ENCODE measurements at regions not wholly inside any gene's neighbourhood (a gene's known extent, or its start where the extent isn't known, plus 50 kb on each side); places are given as distances from the start of the nearest gene placed in this dataset.

DNA sequence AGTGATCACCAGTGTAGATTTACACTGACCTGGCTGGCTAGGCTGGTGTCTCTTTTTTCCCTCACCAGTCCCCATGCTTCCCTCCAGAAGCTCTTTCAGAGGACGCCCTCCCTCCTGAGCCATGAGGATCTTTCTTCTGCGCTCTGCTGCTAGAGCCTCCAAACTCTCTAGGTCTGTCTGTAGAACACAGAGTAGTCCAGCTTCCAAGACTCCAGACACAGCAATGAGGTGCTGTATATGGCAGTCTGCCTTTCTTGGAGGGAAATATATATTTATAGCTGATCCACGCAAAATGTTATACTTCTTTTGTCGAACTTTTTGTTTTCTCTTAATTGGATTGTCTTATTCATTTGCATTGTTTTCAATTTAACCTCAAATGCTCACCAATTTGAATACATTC lies 1121.8 kb downstream of the ROBO2 start:
- no peak for DNase-seq

DNA sequence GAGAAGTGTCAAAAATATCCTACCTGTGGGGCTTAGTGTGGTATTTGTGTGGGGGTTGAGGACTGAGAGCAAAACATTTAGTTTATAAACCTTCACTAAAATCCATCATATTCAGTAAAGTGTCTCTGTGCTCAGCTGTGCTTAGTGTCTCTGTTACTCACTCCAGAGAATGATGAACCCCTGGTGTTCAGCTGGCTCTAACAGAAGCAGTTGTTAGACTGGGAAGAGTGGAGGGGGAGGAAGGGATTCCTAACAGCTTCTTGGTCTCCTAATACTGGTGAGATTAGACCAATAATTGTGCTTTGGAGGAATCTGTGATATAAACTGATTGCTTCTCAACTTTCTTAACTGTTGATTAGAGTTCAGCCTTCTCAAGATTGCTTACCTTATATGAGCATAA lies 1123.5 kb downstream of the ROBO2 start:
- no peak for DNase-seq

DNA sequence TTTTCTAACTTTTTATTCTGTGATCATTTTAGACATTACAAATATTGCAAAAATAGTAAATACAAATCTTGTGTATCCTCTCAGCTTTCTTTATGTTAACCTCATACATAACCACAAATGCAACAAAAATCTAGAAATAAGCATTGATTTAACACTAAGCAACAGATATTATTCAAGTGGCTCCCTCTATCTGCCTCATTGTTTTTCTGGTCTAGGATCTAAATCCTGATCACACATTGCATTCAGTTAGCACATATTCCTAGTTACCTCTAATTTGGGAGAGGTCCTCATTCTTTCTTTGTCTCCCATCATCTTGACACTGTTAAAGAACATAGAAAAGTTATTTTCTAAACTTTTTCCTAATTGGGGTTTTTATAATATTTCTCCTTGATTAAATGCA lies 1126.0 kb downstream of the ROBO2 start:
- no peak for DNase-seq

DNA sequence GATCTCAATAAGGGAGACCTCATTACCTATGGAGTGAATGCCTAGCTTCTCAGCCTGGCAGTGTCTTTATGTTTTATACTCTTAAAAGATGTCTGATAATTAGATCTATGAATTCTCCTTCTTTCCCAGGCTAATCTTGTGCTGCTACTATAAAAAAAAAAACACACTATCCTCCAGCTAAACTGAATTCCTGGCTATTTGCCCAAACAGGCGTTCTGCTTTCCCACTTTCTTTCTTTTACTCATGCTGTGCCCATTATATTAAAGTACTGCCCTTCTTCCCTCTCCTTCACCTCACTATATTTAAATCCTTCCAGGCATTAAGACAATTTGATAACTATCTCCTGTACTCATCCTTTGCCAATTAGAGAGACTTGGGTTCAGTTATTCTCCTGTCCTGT lies 1134.9 kb downstream of the ROBO2 start:
- DNase-seq, result no peak

DNA sequence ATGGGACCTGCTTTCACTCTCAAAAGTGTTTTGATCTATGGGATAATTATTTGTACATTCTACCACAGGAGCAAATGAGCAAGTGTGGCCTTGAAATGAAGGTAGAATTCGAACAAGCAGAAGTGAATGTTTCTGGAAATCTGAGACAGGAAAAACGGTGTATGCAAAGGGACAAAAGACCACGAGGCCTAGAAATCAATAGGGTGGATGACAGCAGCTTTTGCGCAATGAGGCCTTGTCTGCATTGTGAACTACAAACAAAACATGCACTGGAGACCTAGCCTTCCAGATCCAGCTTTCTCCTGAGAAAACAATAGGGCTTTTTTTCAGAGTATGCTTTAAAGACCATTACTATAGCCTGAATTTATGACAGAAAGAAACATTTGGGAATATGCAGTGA lies 1137.0 kb downstream of the ROBO2 start:
- DNase-seq, result no peak

DNA sequence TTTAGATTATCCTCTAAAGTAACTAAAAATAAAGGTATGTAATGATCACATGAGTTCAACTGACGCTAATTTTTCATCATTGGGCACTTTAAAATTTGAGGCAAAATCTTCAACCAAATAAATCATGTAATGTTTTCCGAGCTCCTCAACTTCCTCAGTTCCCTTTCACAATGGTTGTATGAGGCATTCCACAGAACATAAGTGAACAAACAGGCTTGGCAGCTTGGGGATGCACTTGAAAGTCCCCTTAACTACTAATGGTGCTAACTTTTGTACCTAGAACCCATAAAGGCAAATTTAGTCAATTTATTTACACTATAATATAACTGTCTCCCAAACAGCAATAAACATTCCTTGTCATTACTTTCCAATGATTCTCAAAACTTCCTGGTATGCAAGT lies 1137.9 kb downstream of the ROBO2 start:
- DNase-seq, result no peak

DNA sequence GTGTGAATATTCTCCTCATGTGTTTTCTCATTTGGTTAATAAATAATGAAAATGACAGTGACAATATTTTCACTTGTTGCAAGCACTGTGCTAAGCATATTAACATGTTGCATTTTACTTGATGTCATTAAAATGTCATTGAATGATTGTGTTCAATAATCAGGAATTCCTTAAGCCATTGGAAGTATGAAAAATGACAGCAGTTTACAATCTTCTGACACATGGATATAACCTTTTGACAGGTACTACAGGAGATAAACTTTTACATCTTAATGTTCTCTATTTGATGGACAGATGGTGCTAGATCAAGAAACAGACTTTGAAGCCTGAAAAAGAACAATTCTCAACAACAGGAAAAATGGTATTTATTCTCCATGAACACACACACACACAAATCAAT lies 1138.3 kb downstream of the ROBO2 start:
- DNase-seq, result no peak

DNA sequence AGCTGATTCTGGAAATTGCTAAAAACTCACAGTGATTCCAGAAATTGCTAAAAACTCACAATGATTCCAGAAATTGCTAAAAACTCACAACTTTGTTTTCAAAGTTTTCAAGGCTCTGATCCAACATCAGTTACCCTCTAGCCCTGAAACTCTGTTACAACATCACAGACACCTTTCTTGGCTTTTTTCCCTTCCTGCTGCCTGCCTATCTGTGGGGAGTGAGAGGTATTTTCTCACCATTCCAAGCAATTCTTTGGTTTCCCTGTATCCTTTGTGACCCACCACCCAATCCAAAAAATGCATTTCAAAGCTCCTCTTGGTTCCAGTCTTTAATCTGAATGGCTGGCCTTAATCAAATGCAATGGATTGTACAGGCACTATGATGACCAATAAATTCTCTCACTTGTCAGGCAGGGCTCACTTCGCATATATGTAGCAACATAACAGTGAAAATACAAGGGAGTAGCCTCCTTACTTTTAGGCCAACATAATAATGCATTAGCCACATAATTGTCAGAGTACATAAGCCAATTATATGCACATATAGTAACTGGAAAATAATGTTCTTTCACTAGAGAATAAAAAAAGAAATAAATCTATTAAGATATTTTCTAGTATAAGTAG lies 1139.0 kb downstream of the ROBO2 start:
- no peak for DNase-seq

DNA sequence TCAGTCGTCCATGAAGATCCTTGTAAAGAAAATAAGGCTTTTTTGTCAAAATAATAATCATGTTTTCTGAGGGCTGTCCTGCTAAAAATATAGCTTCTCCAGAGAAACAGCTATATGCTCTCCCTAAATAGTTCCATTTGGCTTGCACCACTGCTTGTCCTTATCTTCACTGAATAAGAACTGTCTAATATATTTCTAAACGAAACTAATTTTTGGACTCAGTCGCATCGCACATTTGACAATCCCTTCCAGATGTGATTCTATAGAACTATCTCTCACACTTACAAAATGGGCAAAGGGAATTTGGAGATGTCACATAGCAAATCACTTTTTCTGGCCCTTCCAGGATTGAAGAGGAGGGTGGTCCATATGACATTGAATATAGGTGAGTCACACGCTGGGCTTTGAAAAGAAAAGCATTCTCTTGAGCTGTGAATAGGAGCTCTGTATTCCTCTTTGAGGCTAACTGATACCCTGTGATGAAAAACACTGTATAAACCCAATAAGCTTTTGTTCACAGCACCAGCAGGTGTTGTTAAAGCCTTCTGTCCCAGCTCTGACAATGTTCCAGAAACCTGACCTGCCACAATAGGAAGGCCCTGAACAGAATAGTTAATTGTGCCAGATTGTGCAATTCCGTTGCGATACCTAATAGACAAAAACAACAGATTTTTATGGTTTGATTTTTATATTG lies 1144.2 kb downstream of the ROBO2 start:
- DNase-seq, result no peak

DNA sequence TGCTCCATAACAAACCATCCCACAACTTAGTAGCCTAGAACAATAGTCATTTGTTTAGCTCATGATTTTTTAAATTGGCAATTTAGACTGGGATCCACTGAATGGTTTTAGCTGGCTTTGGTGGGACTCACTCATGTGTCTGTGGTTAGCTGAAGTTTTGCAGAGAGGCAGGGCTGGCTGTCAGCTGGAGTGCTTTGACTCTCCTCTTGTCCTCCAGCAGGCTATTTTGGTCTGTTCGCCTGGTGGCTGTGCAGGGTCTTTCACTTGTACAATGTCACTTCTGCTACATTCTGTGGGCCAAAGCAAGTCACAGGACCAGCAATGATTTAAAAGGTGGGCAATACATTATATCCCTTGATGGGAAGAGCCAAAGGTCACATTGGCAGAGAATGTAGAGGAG lies 1146.5 kb downstream of the ROBO2 start:
- DNase-seq, result no peak

DNA sequence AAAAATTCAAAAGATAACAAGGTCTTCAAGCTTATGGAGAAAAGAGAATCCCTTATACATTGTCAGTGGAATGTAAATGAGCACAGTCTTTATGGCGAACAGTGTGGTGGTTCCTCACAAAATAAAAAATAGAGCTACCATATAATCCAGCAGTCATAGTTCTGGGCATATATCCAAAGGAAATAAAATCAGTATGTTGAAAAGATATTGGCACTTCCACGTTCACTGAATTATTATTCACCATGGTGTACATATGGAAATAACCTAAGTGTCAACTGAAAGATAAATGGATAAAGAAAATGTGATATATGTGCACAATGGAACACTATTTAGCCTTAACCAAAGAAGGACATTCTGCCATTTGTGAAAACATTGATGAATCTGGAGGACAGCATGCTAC lies 1161.2 kb downstream of the ROBO2 start:
- DNase-seq, result no peak

DNA sequence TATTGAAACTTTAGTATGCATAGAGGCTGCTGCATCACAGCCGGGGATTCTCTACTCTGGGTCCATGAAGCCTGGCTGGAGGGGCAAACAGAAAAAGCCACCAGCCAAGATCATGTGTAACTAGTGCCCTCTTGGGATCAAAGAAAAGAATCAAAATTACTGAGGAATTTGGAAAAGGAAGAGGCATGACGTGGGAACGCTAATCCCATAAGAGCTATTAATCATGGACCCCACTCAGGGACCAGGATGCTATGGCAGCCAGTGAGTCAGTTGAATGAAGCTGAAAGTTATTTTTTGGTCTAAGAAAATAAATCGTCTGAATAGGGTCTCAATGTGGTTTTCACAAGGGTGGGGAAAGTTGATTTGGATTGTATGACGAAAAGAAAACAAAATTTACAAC lies 1165.1 kb downstream of the ROBO2 start:
- DNase-seq, result no peak

DNA sequence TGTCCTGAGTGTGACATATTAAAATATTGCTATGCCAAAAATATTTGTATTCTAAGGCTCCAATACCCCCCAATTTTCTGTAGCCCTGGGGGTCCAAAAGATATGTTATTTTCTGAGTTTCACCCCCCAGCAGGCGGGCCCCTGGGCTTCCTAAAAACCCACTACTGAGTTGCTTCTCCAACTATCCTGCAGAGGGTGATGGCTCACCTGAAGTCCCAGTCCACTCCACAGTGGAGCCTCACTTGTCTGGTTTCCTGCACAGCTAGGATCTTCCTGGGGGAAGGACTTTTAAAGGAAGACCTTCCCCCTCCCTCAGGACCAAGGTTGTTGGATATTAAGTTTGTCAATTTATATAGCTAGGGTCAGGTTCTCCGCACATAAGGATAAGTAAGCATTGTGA lies 1181.4 kb downstream of the ROBO2 start:
- DNase-seq, result no peak

DNA sequence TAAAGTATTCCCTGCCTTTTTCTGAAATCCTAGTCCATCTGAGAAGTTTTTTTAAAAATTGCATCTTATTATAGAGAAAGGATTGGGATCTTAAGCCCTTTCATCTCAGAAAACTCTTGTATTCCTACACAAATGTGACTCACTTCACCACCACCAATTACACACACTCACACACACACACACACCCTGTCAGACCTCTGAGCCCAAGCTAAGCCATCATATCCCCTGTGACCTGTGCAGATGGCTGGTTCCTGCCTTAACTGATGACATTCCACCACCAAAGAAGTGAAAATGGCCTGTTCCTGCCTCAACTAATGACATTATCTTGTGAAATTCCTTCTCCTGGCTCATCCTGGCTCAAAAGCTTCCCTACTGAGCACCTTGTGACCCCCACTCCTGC lies 1181.9 kb downstream of the ROBO2 start:
- no peak for DNase-seq

DNA sequence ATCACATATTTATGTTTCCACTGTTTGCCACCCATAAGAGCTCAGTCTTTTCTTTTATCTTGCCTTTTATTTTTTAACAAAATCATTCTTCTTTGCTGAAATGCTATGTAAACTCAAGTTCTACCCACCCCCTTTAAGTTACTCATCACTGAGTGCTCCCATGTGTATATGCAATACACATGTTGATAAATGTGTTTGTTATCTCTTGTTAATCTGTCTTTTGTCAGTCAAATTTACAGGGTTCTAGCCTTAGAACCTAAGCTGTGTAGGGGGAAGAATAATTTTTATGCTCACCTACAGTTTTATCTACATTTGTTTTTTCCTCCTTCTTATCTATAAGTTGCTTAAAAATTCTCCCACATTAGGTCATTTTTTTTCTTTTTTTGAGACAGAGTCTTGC lies 1195.9 kb downstream of the ROBO2 start:
- no peak for DNase-seq

DNA sequence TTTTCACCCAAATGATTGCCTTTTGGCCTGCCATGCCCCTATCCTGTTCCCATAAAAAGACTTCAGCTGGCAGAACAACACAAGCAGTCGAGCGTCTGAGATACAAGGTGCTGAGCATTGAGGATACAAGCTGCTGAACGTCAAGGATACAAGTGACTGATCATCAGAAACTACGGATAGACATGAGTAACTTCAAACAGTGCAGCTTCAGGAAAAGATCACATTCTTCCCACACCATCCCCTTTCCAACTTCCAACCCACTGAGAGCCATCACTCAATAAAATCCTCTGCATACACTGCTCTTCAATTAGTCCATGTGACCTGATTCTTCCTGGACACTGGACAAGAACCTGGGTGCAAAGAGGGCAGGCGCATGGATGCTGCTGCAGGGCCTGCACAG lies 1198.9 kb downstream of the ROBO2 start:
- no peak for DNase-seq

DNA sequence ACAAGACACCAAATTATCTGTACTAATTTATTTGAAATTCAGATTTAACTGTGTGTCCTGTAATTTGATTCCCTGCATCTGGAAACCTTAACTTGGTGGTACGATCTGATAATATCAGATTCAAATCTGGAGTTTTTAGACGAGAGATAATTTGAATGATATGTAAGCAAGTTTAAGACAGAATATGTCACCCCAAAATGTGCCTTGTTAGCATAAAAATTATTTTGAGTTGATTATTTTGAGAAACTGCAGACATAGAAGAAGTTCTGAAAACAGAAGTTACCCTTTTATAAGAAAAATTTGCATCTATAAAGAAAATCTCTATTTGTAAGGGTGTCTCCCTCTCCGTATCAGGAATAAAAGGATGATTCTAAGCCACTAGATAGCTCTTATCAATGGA lies 1202.8 kb downstream of the ROBO2 start:
- no peak for DNase-seq

DNA sequence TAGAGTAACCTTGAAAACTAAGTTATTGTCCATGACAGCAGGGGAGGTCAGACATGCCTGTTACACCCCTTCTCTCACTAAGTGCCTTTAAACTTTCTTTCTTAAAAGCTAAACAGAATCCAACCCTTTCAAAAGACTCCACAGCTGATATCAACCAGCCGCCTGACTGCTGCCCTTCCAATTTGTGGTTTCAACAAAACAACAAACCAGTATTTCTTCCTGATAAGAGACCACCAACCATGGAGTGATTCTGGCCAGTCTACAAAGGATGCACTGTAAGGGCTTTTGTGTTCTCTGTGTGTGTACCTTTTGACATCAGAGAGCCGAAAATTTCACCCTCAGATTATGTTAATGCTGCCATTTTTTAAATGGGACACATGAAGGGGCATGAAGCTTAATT lies 1204.2 kb downstream of the ROBO2 start:
- DNase-seq, result no peak

DNA sequence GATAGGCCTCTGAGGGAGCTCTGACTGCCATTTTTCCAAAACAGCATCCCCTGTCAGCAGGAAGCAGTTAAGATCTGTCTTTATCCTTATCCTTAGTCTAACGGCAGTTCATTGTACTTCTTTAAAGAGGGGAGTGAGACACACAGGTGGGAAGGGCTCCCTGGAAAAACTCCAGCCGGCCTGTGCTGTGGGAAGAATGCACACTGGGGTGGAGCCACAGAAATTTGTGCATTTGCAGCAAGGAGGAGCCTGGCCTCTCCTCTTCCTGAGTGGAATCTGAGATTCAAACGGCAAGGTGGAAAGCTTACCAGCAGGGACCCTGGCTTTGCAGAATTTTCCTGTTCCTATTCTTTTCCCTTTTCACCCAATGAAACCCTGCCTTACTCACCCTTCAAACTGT lies 1209.4 kb downstream of the ROBO2 start:
- DNase-seq, result no peak

DNA sequence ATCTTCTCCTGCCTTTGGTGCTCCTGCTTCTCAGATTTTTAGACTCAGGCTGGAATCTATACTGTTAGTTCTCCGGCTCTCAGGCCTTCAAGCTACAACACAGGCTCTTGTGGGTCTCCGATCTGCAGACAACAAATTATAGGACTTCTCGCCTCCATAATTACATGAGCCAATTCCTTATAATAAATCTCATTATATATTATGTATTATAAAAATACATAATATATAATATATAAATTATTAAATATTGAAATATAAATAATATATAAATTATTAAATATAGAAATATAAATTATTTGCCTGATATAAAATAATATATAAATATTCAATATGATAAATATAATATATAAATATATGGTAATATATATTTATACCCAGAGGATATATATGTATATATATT lies 1214.0 kb downstream of the ROBO2 start:
- DNase-seq, result no peak

DNA sequence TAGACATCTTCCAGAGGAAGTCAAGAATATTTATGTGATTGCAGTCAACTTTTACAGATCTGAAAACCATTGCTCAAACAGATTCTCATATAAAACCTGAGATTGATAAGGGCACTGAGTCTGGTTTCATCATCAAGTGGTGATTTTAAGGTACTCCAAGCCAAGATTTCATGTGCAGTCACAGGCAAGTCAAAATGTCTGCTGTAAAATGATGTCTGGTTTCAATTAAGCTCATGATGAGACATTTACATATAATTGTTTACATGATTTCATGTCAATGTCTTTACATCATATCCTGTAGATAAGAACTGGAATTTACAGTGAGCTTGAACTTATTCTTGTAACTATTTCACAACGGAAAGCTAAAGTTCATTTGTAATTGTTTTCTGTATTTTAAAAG lies 1215.5 kb downstream of the ROBO2 start:
- no peak for DNase-seq

DNA sequence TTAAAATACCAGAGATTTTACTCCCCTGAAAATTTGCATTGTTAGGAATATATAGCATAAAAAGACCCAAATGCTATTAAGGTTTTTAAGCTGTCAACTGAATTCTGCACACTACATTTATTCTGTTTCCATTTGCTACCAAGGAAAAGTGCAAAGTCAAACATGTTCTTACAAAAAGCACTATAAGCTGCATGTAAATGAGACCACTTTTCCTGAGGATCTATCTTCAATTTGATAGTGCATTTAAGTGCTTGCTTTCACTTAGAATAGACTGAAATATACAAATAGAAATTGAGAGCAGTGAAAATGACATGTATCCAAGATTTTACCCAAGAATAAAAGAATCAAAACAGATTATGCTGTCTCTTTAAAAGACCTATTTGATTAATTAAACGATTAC lies 1216.2 kb downstream of the ROBO2 start:
- DNase-seq, result no peak

DNA sequence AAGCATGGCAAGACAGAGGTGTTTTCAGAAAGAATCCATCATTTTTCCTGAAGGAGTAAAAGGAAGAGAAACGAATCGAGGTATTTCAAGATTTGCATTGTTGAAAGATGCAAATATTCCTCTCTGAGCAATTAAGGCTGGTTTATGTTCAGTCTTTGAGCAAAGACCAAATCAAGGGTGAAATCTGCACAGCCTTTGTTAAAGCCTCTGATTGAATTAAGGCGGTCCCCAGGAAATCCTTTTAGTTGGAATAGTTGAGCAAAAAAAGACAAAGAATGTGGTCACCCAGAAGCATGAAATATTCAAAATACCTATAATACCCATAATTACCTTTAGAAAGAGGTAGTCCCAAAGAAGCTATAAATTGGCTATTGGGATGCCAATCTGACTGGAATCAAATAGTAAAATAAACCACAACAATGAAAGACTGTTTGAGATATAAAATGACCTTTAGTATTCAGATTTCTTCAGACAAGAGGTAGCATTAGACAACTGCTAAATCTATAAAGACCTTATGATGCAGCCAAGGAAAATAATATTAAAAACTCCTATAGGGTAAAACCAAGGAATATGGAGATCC lies 1218.1 kb downstream of the ROBO2 start:
- DNase-seq, result no peak

DNA sequence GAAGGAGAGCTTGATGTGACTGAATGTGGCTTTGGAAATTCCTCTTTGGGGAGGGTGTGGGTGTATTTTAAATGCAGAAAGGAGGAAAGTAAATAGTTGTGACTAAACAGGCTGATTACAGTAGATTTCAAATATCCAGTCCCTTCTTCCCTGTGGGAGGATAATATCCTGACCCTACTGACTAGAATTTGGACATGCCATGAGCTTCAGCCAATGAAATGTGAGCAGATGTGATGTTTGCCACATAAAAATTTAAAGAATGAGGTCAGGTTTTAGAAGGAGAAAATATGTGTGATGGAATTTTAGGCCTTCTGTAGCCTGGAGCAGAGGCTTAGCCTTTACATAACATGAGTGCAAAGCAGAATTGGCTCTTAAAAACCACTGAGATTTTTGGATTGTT lies 1218.9 kb downstream of the ROBO2 start:
- DNase-seq, result no peak

DNA sequence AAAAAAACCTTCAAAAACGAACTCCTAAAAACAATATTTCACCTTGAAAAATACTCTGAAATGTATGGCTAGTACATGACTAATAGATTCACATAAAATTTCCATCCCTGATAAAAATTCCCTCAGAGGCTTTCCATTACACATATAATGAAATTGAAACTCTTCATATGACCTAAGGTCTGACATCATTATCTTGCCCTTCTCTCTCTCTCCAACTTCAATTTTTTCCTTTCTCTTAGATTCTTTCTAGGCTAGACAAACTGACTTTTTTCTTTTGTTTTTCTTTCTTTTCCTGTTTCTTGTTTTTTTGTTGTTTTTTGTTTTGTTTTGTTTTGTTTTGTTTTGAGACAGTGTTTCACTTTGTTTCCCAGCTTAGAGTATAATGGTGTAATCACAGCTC lies 1220.5 kb downstream of the ROBO2 start:
- no peak for DNase-seq

All from 8988T (cell line).